ENCODE measurements at regions not wholly inside any gene's neighbourhood (a gene's known extent, or its start where the extent isn't known, plus 50 kb on each side); places are given as distances from the start of the nearest gene placed in this dataset.

- no peak for TF ChIP-seq EGR1 (IDR thresholded peaks at IDR 0.05; ENCODE audit: low read depth in 2 of 2)
- TF ChIP-seq CTCF (IDR thresholded peaks at IDR 0.05; ENCODE audit: low read depth, low read length, missing input control), result no peak
- TF ChIP-seq ATF3 (IDR thresholded peaks at IDR 0.05), result no peak
- TF ChIP-seq MAX (IDR thresholded peaks at IDR 0.05), result no peak
- TF ChIP-seq REST (IDR thresholded peaks at IDR 0.05), result no peak
- no peak for TF ChIP-seq RAD21 (IDR thresholded peaks at IDR 0.05)
- TF ChIP-seq TAF1 (conservative IDR thresholded peaks at IDR 0.05), result no peak
- TF ChIP-seq YY1 (IDR thresholded peaks at IDR 0.05), result no peak
- TF ChIP-seq JUND (IDR thresholded peaks at IDR 0.05), result no peak
Measured at GRCh38 chr4:52425751-52426326, 233.3 kb downstream of the USP46 start.

All from liver (tissue), 3 donors.